ENCODE measurements at regions not wholly inside any gene's neighbourhood (a gene's known extent, or its start where the extent isn't known, plus 50 kb on each side); places are given as distances from the start of the nearest gene placed in this dataset.

GRCh38 chr13:91212231-91212630 is 135.3 kb upstream of the MIR17HG start:
- Mint-ChIP-seq H3K9me3 (no peaks in the 10 kb centered on the region), H3K36me3 (no peaks in the 10 kb centered on the region), H3K27ac (no peak overlapping the region)
- DNase-seq (ENCODE audit: low spot score in 2 of 2) (no peak), ATAC-seq (no peak)

- H3K36me3 Mint-ChIP-seq: no peaks in the 10 kb centered on the region
- no peaks in the 10 kb centered on the region for H3K9me3 Mint-ChIP-seq
- no peak overlapping the region for H3K27ac Mint-ChIP-seq
- ATAC-seq: no peak
- no peak for DNase-seq (ENCODE audit: low spot score in 2 of 2)
Measured at GRCh38 chr13:91214031-91214430, 133.5 kb upstream of the MIR17HG start.

GRCh38 chr13:91216928-91217700 is 130.4 kb upstream of the MIR17HG start:
- Mint-ChIP-seq H3K27ac (no peak overlapping the region), H3K9me3 (no peaks in the 10 kb centered on the region)
- DNase-seq (ENCODE audit: low spot score in 2 of 2): no peak

GRCh38 chr13:91219201-91219600 is 128.3 kb upstream of the MIR17HG start:
- Mint-ChIP-seq H3K9me3 (no peaks in the 10 kb centered on the region), H3K36me3 (no peaks in the 10 kb centered on the region), H3K27ac (no peak overlapping the region)
- no peak for ATAC-seq
- no peak for DNase-seq (ENCODE audit: low spot score in 2 of 2)

More at GRCh38 chr13:91216928-91217700, 130.4 kb upstream of the MIR17HG start:
- ATAC-seq: no peak
- no peaks in the 10 kb centered on the region for H3K36me3 Mint-ChIP-seq

- Mint-ChIP-seq H3K9me3 (no peaks in the 10 kb centered on the region), H3K27ac (no peak overlapping the region), H3K36me3 (no peaks in the 10 kb centered on the region)
- no peak for ATAC-seq
- DNase-seq (ENCODE audit: low spot score in 2 of 2): no peak
Measured at GRCh38 chr13:91220872-91221271, 126.6 kb upstream of the MIR17HG start.

GRCh38 chr13:91228108-91228507 is 119.4 kb upstream of the MIR17HG start:
- Mint-ChIP-seq H3K36me3 (no peaks in the 10 kb centered on the region), H3K27ac (peak overlapping the region in 1 of 2 donors; percentile 3), H3K9me3 (no peaks in the 10 kb centered on the region)
- DNase-seq (ENCODE audit: low spot score in 2 of 2) (no peak), ATAC-seq (no peak)

- H3K27ac Mint-ChIP-seq: no peak overlapping the region
- H3K9me3 Mint-ChIP-seq: no peaks in the 10 kb centered on the region
- no peaks in the 10 kb centered on the region for H3K36me3 Mint-ChIP-seq
- ATAC-seq (no peak), DNase-seq (ENCODE audit: low spot score in 2 of 2) (no peak)
Measured at GRCh38 chr13:91228940-91229339, 118.5 kb upstream of the MIR17HG start.

GRCh38 chr13:91232716-91233115 is 114.8 kb upstream of the MIR17HG start:
- Mint-ChIP-seq H3K36me3 (no peaks in the 10 kb centered on the region), H3K27ac (no peak overlapping the region), H3K9me3 (no peaks in the 10 kb centered on the region)
- no peak for ATAC-seq
- no peak for DNase-seq (ENCODE audit: low spot score in 2 of 2)

GRCh38 chr13:91233291-91233690 is 114.2 kb upstream of the MIR17HG start:
- DNase-seq (ENCODE audit: low spot score in 2 of 2): no peak
- Mint-ChIP-seq H3K9me3 (no peaks in the 10 kb centered on the region), H3K27ac (no peak overlapping the region), H3K36me3 (no peaks in the 10 kb centered on the region)
- no peak for ATAC-seq

GRCh38 chr13:91236182-91236581 is 111.3 kb upstream of the MIR17HG start:
- ATAC-seq (no peak), DNase-seq (ENCODE audit: low spot score in 2 of 2) (no peak)
- Mint-ChIP-seq H3K27ac (no peak overlapping the region), H3K36me3 (no peaks in the 10 kb centered on the region), H3K9me3 (no peaks in the 10 kb centered on the region)

- Mint-ChIP-seq H3K36me3 (no peaks in the 10 kb centered on the region), H3K27ac (no peak overlapping the region), H3K9me3 (no peaks in the 10 kb centered on the region)
- DNase-seq (ENCODE audit: low spot score in 2 of 2) (no peak), ATAC-seq (no peak)
Measured at GRCh38 chr13:91236921-91237320, 110.6 kb upstream of the MIR17HG start.

GRCh38 chr13:91238036-91238435 is 109.5 kb upstream of the MIR17HG start:
- ATAC-seq: no peak
- no peak for DNase-seq (ENCODE audit: low spot score in 2 of 2)
- H3K9me3 Mint-ChIP-seq: no peaks in the 10 kb centered on the region
- no peaks in the 10 kb centered on the region for H3K36me3 Mint-ChIP-seq
- H3K27ac Mint-ChIP-seq: no peak overlapping the region

- ATAC-seq (no peak), DNase-seq (ENCODE audit: low spot score in 2 of 2) (no peak)
- H3K27ac Mint-ChIP-seq: no peak overlapping the region
- H3K36me3 Mint-ChIP-seq: no peaks in the 10 kb centered on the region
- H3K9me3 Mint-ChIP-seq: no peaks in the 10 kb centered on the region
Measured at GRCh38 chr13:91240341-91240740, 107.1 kb upstream of the MIR17HG start.

- Mint-ChIP-seq H3K9me3 (no peaks in the 10 kb centered on the region), H3K27ac (no peak overlapping the region)
Measured at GRCh38 chr13:91241221-91241933, 106.1 kb upstream of the MIR17HG start.

GRCh38 chr13:91242652-91243051 is 104.8 kb upstream of the MIR17HG start:
- Mint-ChIP-seq H3K27ac (no peak overlapping the region), H3K36me3 (no peaks in the 10 kb centered on the region)
- no peak for ATAC-seq

More at GRCh38 chr13:91241221-91241933, 106.1 kb upstream of the MIR17HG start:
- no peaks in the 10 kb centered on the region for H3K36me3 Mint-ChIP-seq
- ATAC-seq: no peak
- no peak for DNase-seq (ENCODE audit: low spot score in 2 of 2)

GRCh38 chr13:91245288-91245687 is 102.2 kb upstream of the MIR17HG start:
- DNase-seq (ENCODE audit: low spot score in 2 of 2) (no peak), ATAC-seq (no peak)
- Mint-ChIP-seq H3K27ac (no peak overlapping the region), H3K9me3 (no peaks in the 10 kb centered on the region), H3K36me3 (no peaks in the 10 kb centered on the region)

More at GRCh38 chr13:91242652-91243051, 104.8 kb upstream of the MIR17HG start:
- DNase-seq (ENCODE audit: low spot score in 2 of 2): no peak
- H3K9me3 Mint-ChIP-seq: no peaks in the 10 kb centered on the region

- H3K9me3 Mint-ChIP-seq: no peaks in the 10 kb centered on the region
- no peak for ATAC-seq
- DNase-seq (ENCODE audit: low spot score in 2 of 2): no peak
- H3K27ac Mint-ChIP-seq: no peak overlapping the region
- no peaks in the 10 kb centered on the region for H3K36me3 Mint-ChIP-seq
Measured at GRCh38 chr13:91247768-91248167, 99.7 kb upstream of the MIR17HG start.

GRCh38 chr13:91248249-91248648 is 99.2 kb upstream of the MIR17HG start:
- Mint-ChIP-seq H3K9me3 (no peaks in the 10 kb centered on the region), H3K36me3 (no peaks in the 10 kb centered on the region), H3K27ac (no peak overlapping the region)
- DNase-seq (ENCODE audit: low spot score in 2 of 2): no peak
- ATAC-seq: no peak
